ENCODE measurements at regions not wholly inside any gene's neighbourhood (a gene's known extent, or its start where the extent isn't known, plus 50 kb on each side); places are given as distances from the start of the nearest gene placed in this dataset.

GRCh38 chr11:116576526-116576925 lies 196.3 kb downstream of the BUD13 start:
- Mint-ChIP-seq H3K4me3 (no peak overlapping the region), H3K4me1 (peaks cover 3% of the 10 kb centered on the region), H3K36me3 (ENCODE audit: low read depth) (no peaks in the 10 kb centered on the region), H3K27ac (no peak overlapping the region), H3K27me3 (peaks cover 34% of the 10 kb centered on the region)
- ATAC-seq (no peak), DNase-seq (no peak)
- no peaks in the 10 kb centered on the region for H3K9me3 ChIP-seq (ENCODE audit: control insufficient read depth, low read length, poor library complexity, severe bottlenecking)

DNA sequence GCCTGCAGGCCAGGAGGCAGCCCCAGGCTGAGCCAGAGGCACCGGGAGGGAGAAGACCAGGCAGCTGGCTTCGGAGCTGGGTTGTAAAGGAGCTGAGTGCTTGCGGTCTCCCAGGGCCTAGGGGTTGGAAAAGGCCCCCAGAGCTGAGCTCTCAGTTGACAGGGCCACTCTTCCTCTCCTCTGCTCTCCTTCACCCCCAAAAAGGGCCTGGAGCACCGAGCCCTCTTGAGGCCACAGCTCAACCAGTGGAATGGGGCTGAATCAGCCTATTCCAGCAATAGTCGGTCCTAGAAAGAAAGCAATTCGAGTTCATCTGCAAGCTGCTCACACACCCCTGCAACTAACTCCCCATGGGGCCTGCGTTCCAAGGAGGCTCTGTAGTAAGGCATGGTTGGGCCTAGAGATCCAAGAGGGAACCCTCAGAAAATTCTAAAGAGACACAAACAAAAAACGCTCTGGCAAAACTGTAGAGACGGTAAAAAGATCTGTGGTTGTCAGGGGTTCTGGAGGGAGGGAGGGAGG lies 205.0 kb downstream of the BUD13 start:
- ATAC-seq (no peak), DNase-seq (no peak)
- H3K27ac Mint-ChIP-seq, result no peak overlapping the region
- no peaks in the 10 kb centered on the region for H3K9me3 ChIP-seq (ENCODE audit: control insufficient read depth, low read length, poor library complexity, severe bottlenecking)
- no peaks in the 10 kb centered on the region for H3K36me3 Mint-ChIP-seq (ENCODE audit: low read depth)
- no peaks in the 10 kb centered on the region for H3K4me1 Mint-ChIP-seq
- H3K27me3 Mint-ChIP-seq, result peaks cover 18% of the 10 kb centered on the region
- no peak overlapping the region for H3K4me3 Mint-ChIP-seq

- Mint-ChIP-seq H3K27me3 (peaks cover 12% of the 10 kb centered on the region), H3K27ac (no peak overlapping the region), H3K36me3 (ENCODE audit: low read depth) (no peaks in the 10 kb centered on the region), H3K4me3 (no peak overlapping the region), H3K4me1 (no peaks in the 10 kb centered on the region)
- H3K9me3 ChIP-seq (ENCODE audit: control insufficient read depth, low read length, poor library complexity, severe bottlenecking), result no peaks in the 10 kb centered on the region
- DNase-seq (no peak), ATAC-seq (no peak)
Measured at GRCh38 chr11:116563712-116564047, 209.1 kb downstream of the BUD13 start.

GRCh38 chr11:116563028-116563711 lies 209.6 kb downstream of the BUD13 start:
- H3K9me3 ChIP-seq (ENCODE audit: control insufficient read depth, low read length, poor library complexity, severe bottlenecking), result no peaks in the 10 kb centered on the region
- no peak overlapping the region for H3K4me3 Mint-ChIP-seq

DNA sequence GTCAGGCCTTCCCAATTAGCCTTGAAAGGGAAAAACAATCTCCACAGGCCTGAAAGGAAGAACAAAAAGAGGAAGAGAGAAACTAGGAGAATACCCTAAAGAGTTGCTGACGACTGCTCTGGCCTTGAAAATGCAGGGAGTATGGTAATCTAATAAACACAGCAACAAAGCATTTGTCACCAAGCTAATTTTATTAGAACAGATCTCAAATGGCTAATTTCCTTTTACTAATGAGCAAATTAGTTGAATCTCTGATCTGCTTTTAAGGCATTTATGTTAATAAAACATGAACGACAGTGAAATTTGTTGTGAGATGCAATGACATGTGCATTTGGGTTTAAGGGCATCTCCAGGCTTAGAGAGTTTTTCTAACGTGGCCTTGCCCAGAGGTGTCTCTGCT lies 212.2 kb downstream of the BUD13 start:
- peaks cover 12% of the 10 kb centered on the region for H3K27me3 Mint-ChIP-seq
- no peaks in the 10 kb centered on the region for H3K4me1 Mint-ChIP-seq
- no peaks in the 10 kb centered on the region for H3K9me3 ChIP-seq (ENCODE audit: control insufficient read depth, low read length, poor library complexity, severe bottlenecking)
- ATAC-seq (no peak), DNase-seq (no peak)
- no peak overlapping the region for H3K4me3 Mint-ChIP-seq
- H3K27ac Mint-ChIP-seq, result no peak overlapping the region
- no peaks in the 10 kb centered on the region for H3K36me3 Mint-ChIP-seq (ENCODE audit: low read depth)

More at GRCh38 chr11:116563028-116563711, 209.6 kb downstream of the BUD13 start:
- Mint-ChIP-seq H3K27ac (no peak overlapping the region), H3K27me3 (peaks cover 12% of the 10 kb centered on the region), H3K4me1 (no peaks in the 10 kb centered on the region), H3K36me3 (ENCODE audit: low read depth) (no peaks in the 10 kb centered on the region)
- DNase-seq (no peak), ATAC-seq (no peak)

- Mint-ChIP-seq H3K36me3 (ENCODE audit: low read depth) (no peaks in the 10 kb centered on the region), H3K27me3 (peaks cover 6% of the 10 kb centered on the region), H3K4me1 (no peaks in the 10 kb centered on the region), H3K27ac (no peak overlapping the region), H3K4me3 (no peak overlapping the region)
- no peak for ATAC-seq
- H3K9me3 ChIP-seq (ENCODE audit: control insufficient read depth, low read length, poor library complexity, severe bottlenecking), result no peaks in the 10 kb centered on the region
- no peak for DNase-seq
Measured at GRCh38 chr11:116558504-116559211, 214.1 kb downstream of the BUD13 start.

- no peaks in the 10 kb centered on the region for H3K9me3 ChIP-seq (ENCODE audit: control insufficient read depth, low read length, poor library complexity, severe bottlenecking)
- DNase-seq, result no peak
- Mint-ChIP-seq H3K36me3 (ENCODE audit: low read depth) (no peaks in the 10 kb centered on the region), H3K27ac (no peak overlapping the region), H3K4me1 (no peaks in the 10 kb centered on the region), H3K4me3 (no peak overlapping the region), H3K27me3 (no peaks in the 10 kb centered on the region)
- no peak for ATAC-seq
Measured at GRCh38 chr11:116557282-116557681, 215.5 kb downstream of the BUD13 start.

DNA sequence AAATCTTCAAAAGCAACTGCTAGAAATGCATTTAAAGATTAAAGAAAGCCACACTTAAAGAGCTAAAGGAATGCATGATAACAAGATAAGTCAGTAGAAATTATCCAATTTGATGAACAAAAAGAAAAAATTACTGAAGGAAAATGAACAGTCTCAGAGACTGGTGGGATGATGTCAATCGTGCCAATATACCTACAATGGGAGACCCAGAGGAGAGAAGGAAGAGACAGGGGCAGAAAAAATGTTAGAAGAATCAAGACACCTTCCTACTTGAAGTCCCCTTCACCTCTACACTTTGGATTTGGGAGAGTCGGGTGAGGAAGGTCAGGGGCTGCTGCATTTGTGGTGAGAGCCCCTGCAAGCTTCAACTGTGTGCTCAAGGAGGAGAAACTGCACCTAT lies 216.3 kb downstream of the BUD13 start:
- Mint-ChIP-seq H3K27ac (no peak overlapping the region), H3K36me3 (ENCODE audit: low read depth) (no peaks in the 10 kb centered on the region), H3K27me3 (no peaks in the 10 kb centered on the region), H3K4me1 (no peaks in the 10 kb centered on the region), H3K4me3 (no peak overlapping the region)
- no peak for DNase-seq
- no peak for ATAC-seq
- no peaks in the 10 kb centered on the region for H3K9me3 ChIP-seq (ENCODE audit: control insufficient read depth, low read length, poor library complexity, severe bottlenecking)

GRCh38 chr11:116553482-116553881 lies 219.3 kb downstream of the BUD13 start:
- H3K9me3 ChIP-seq (ENCODE audit: control insufficient read depth, low read length, poor library complexity, severe bottlenecking), result no peaks in the 10 kb centered on the region
- DNase-seq (no peak), ATAC-seq (no peak)
- Mint-ChIP-seq H3K27me3 (no peaks in the 10 kb centered on the region), H3K4me1 (no peaks in the 10 kb centered on the region), H3K36me3 (ENCODE audit: low read depth) (no peaks in the 10 kb centered on the region), H3K27ac (no peak overlapping the region), H3K4me3 (no peak overlapping the region)

DNA sequence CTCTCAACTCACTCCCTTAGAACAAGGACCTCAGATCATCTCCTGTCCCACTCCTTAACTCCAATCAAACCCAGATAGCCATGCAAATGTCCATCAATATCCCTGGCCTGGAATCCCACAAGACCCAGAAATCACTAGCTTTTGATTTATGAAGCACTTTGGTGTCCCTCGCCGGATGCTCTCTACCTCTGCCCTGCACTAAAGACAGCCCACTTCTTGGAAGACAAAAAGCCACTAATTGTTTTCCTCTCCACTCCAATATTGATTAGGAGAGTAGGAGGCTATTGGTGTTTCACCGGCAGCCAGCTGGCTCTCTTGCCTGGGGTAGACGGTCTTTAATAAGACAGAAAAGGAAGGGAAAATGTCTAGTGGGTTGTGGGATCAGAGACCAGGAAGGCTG lies 221.2 kb downstream of the BUD13 start:
- H3K4me3 Mint-ChIP-seq, result no peak overlapping the region
- H3K4me1 Mint-ChIP-seq, result no peaks in the 10 kb centered on the region
- DNase-seq (no peak), ATAC-seq (no peak)
- no peaks in the 10 kb centered on the region for H3K36me3 Mint-ChIP-seq (ENCODE audit: low read depth)
- no peaks in the 10 kb centered on the region for H3K9me3 ChIP-seq (ENCODE audit: control insufficient read depth, low read length, poor library complexity, severe bottlenecking)
- H3K27me3 Mint-ChIP-seq, result no peaks in the 10 kb centered on the region
- H3K27ac Mint-ChIP-seq, result no peak overlapping the region

DNA sequence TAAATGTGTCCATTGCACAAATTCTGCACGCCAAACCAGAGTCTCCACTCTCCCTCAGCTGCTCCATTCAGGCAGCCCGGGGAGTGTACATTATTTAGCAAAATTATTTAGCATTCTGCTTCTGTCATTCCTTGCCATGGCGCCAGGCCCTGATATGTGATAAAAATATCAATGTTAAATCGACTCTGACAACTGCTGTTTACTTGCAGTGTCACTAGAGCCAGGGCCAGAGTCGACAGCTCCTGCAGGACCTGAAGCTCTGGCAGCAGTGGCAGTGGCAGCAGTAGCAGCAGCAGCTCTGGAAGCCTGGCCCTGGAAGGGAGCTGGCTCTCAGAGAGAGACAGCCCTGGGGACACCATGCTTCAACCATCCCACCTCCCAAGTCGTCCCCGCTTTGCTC lies 224.5 kb downstream of the BUD13 start:
- DNase-seq, result no peak
- no peaks in the 10 kb centered on the region for H3K36me3 Mint-ChIP-seq (ENCODE audit: low read depth)
- ATAC-seq, result no peak
- H3K27me3 Mint-ChIP-seq, result no peaks in the 10 kb centered on the region
- H3K4me1 Mint-ChIP-seq, result no peaks in the 10 kb centered on the region
- no peak overlapping the region for H3K4me3 Mint-ChIP-seq
- no peak overlapping the region for H3K27ac Mint-ChIP-seq
- H3K9me3 ChIP-seq (ENCODE audit: control insufficient read depth, low read length, poor library complexity, severe bottlenecking), result no peaks in the 10 kb centered on the region

DNA sequence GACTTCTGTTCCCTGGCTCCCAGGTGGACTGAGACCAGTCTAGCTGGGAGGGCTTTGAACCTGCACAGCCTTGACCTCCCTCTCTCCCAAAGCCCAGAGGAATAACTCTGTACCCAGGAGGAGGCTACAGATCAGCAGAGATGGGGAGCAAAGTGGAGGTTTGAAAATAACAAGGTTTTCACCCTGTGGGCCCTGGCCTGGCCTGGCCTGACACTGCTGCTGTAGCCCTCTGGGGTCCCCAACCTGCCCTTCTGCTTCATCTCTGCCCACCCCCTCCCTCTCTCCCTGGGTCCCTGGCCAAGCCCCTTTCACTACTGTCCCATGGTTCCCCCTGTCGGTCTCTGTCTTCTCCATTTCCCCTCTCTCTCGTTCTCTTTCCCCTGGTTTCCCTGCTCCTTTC lies 225.2 kb downstream of the BUD13 start:
- H3K27me3 Mint-ChIP-seq, result no peaks in the 10 kb centered on the region

DNA sequence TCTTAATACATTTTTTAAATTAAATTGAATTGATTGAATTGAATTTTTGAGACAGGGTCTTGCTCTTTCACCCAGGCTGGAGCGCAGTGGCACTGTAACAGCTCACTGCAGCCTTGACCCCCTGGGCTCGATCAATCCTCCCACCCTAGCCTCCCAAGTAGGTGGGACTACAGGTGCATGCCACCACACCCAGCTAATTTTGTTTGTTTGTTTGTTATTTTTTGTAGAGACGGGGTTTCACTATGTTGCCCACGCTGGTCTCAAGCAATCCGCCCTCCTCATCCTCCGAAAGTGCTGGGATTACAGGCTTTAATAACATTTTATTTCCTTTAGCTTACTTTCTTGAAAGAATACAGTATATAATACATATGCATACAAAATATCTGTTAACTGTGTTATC lies 226.9 kb downstream of the BUD13 start:
- H3K27me3 Mint-ChIP-seq, result no peaks in the 10 kb centered on the region
- no peak for ATAC-seq

More for the DNA sequence above, 225.2 kb downstream of the BUD13 start:
- no peak overlapping the region for H3K27ac Mint-ChIP-seq
- no peak overlapping the region for H3K4me3 Mint-ChIP-seq
- H3K9me3 ChIP-seq (ENCODE audit: control insufficient read depth, low read length, poor library complexity, severe bottlenecking), result no peaks in the 10 kb centered on the region
- DNase-seq, result no peak
- no peaks in the 10 kb centered on the region for H3K4me1 Mint-ChIP-seq
- no peaks in the 10 kb centered on the region for H3K36me3 Mint-ChIP-seq (ENCODE audit: low read depth)
- no peak for ATAC-seq

GRCh38 chr11:116544721-116545120 lies 228.1 kb downstream of the BUD13 start:
- H3K9me3 ChIP-seq (ENCODE audit: control insufficient read depth, low read length, poor library complexity, severe bottlenecking), result no peaks in the 10 kb centered on the region
- Mint-ChIP-seq H3K4me3 (no peak overlapping the region), H3K4me1 (no peaks in the 10 kb centered on the region), H3K36me3 (ENCODE audit: low read depth) (no peaks in the 10 kb centered on the region), H3K27me3 (peaks cover 2% of the 10 kb centered on the region), H3K27ac (no peak overlapping the region)
- DNase-seq (no peak), ATAC-seq (no peak)

More for the DNA sequence above, 226.9 kb downstream of the BUD13 start:
- no peaks in the 10 kb centered on the region for H3K4me1 Mint-ChIP-seq
- no peak overlapping the region for H3K4me3 Mint-ChIP-seq
- H3K9me3 ChIP-seq (ENCODE audit: control insufficient read depth, low read length, poor library complexity, severe bottlenecking), result no peaks in the 10 kb centered on the region
- no peak overlapping the region for H3K27ac Mint-ChIP-seq
- no peaks in the 10 kb centered on the region for H3K36me3 Mint-ChIP-seq (ENCODE audit: low read depth)
- DNase-seq, result no peak

All from T-helper 17 cell (primary cell).